Calu3 (cell line): ENCODE measurements at regions not wholly inside any gene's neighbourhood (a gene's known extent, or its start where the extent isn't known, plus 50 kb on each side); places are given as distances from the start of the nearest gene placed in this dataset.

Source experiments
- BruUV-seq: library from RNA; stranded (reverse); fragments of 400-500 nt; replicated peaks from 2 replicates; lab custom pipeline; 2021; lab: Mats Ljungman, UMichigan
- CTCF ChIA-PET: fragments of 300-600 bp; sonication (Branson Sonifier 250); formaldehyde crosslinking; loops from one replicate; lab custom pipeline; 2022; ENCODE audit warnings: antibody characterized with exemption; lab: Charles Lee
- DNase-seq: peaks from one replicate; pipeline ENCODE4 v3.0.0; 2022
- H3K27ac Mint-ChIP-seq: one replicate; pipeline ENCODE4 v1.8.0; 2022; ENCODE audit warnings: mixed read lengths; ENCODE audit not compliant: unreplicated experiment
- H3K27me3 Mint-ChIP-seq: one replicate; pipeline ENCODE4 v1.8.0; 2022; ENCODE audit warnings: mixed read lengths; ENCODE audit not compliant: unreplicated experiment
- H3K36me3 Mint-ChIP-seq: one replicate; pipeline ENCODE4 v1.8.0; 2022; ENCODE audit warnings: mild to moderate bottlenecking, moderate library complexity, mixed read lengths; ENCODE audit not compliant: insufficient read depth, unreplicated experiment
- H3K4me1 Mint-ChIP-seq: one replicate; pipeline ENCODE4 v1.8.0; 2022; ENCODE audit warnings: mild to moderate bottlenecking, low read depth, mixed read lengths; ENCODE audit not compliant: unreplicated experiment
- H3K4me3 Mint-ChIP-seq: one replicate; pipeline ENCODE4 v1.8.0; 2022; ENCODE audit warnings: mild to moderate bottlenecking, low read depth, moderate library complexity, mixed read lengths; ENCODE audit not compliant: unreplicated experiment
- H3K9me3 Mint-ChIP-seq: one replicate; pipeline ENCODE4 v1.8.0; 2022; ENCODE audit warnings: low read depth, mixed read lengths; ENCODE audit not compliant: unreplicated experiment
- intact Hi-C: fragments of 100-400 bp; cut with micrococcal nuclease; formaldehyde crosslinking; loops from one replicate; pipeline ENCODE4 v1.10.0; 2022; ENCODE audit not compliant: unreplicated experiment
- TF ChIP-seq, protein P1 (sequence below): fragments of 200-600 bp; IDR thresholded peaks from one replicate; pipeline ENCODE4 v1.8.0; 2022; ENCODE audit warnings: antibody characterized with exemption; ENCODE audit not compliant: unreplicated experiment

DNA sequence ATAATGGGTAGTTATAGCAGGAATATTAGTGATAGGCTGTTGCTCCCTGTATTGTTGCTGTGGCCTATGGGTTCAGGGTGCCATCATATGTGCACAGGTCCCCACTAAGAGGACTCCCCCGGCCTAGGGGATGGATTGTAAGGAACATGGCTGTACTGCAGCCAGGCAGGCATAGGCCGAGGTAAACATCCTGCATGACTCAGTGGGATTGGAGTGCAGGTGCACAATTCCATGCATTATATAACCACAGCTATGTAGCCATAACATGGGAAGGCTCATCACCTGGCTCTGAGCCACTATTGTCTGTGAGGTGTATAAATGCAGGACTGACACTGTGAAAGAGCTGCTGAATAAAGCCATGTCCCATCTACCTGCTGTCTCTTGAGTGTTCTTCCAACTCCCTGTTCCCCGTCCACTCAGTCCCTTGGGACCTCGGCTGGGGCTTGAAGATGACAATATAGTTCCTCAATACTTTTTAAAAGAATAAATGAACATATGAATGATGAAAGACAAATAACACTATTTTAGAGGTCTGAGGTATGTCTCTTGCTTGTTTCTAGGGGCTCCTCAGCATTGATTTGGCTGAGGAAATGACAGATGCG, 425.2 kb downstream of the IDS start:
- H3K27me3 Mint-ChIP-seq, result no peaks in the 10 kb centered on the region
- H3K4me3 Mint-ChIP-seq, result no peak overlapping the region
- CTCF ChIA-PET, result no interaction called here
- no TSS peak for BruUV-seq
- intact Hi-C loops, result no loop called here
- no peaks in the 10 kb centered on the region for H3K4me1 Mint-ChIP-seq
- no peak overlapping the region for H3K27ac Mint-ChIP-seq
- H3K9me3 Mint-ChIP-seq, result no peaks in the 10 kb centered on the region
- no peaks in the 10 kb centered on the region for H3K36me3 Mint-ChIP-seq
- TF ChIP-seq, protein P1, sequence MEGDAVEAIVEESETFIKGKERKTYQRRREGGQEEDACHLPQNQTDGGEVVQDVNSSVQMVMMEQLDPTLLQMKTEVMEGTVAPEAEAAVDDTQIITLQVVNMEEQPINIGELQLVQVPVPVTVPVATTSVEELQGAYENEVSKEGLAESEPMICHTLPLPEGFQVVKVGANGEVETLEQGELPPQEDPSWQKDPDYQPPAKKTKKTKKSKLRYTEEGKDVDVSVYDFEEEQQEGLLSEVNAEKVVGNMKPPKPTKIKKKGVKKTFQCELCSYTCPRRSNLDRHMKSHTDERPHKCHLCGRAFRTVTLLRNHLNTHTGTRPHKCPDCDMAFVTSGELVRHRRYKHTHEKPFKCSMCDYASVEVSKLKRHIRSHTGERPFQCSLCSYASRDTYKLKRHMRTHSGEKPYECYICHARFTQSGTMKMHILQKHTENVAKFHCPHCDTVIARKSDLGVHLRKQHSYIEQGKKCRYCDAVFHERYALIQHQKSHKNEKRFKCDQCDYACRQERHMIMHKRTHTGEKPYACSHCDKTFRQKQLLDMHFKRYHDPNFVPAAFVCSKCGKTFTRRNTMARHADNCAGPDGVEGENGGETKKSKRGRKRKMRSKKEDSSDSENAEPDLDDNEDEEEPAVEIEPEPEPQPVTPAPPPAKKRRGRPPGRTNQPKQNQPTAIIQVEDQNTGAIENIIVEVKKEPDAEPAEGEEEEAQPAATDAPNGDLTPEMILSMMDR, result no peak
- DNase-seq, result no peak

DNA sequence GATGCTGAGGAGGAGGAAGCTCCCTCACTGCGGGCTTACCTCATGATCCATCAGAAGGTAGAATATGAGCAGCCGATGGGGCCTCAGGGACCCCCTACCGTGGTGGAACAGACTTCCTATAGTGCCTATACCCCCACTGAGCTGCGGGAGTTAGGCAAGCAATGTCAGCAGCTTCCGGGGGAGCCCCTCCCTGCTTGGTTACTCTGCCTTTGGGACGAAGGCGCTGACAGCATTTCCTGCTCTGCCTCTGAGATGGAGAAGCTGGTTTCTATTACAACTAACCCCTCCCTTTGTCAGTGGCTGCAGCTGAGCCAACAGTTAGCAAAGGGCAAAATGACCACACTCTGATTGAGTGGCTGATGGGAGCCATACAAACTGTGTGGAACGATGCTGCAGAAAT, 430.7 kb downstream of the IDS start:
- Mint-ChIP-seq H3K9me3 (peaks cover 2% of the 10 kb centered on the region), H3K27ac (no peak overlapping the region), H3K4me3 (no peak overlapping the region), H3K27me3 (peaks cover under 1% of the 10 kb centered on the region), H3K4me1 (no peaks in the 10 kb centered on the region), H3K36me3 (no peaks in the 10 kb centered on the region)
- DNase-seq, result no peak
- CTCF ChIA-PET, result no interaction called here
- intact Hi-C loops, result no loop called here
- no TSS peak for BruUV-seq
- TF ChIP-seq, protein P1, result no peak

DNA sequence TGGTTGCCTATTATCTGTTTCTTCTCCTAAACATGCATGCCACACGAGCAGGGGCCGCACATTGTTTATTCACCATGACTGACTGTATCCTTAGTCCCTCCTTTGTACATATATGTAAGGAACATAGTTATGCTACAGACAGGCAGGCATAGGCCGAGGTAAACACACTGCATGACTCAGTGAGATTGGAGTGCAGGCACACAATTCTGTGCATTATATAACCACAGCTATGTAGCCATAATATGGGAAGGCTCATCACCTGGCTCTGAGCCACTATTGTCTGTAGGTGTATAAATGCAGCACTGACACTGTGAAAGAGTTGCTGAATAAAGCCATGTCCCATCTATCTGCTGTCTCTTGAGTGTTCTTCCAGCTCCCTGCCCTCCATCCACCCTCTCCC, 431.6 kb downstream of the IDS start:
- TF ChIP-seq, protein P1, result no peak
- Mint-ChIP-seq H3K27ac (no peak overlapping the region), H3K4me1 (no peaks in the 10 kb centered on the region), H3K36me3 (no peaks in the 10 kb centered on the region), H3K9me3 (peaks cover 2% of the 10 kb centered on the region), H3K27me3 (peaks cover 9% of the 10 kb centered on the region), H3K4me3 (no peak overlapping the region)
- no TSS peak for BruUV-seq
- CTCF ChIA-PET, result no interaction called here
- DNase-seq, result no peak
- intact Hi-C loops, result no loop called here

DNA sequence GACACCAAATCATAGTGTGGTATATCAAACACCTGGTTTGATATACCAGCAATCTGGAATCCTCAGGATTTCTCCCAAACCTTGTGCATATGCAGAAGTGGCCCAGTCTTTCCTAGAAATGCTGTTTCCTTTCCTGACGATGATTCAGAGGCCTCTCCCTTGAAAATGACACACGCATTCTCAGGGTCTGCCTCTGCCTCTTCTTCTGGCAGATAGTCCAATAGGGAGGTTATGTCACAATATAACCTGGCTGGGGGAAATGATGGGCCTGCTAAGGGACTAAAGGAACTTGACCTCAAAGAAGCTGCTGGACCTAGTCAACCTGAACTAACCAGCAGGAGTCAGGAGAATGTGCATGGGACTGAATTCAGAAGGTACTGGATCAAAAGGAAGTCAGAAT, 435.2 kb downstream of the IDS start:
- Mint-ChIP-seq H3K27ac (no peak overlapping the region), H3K4me1 (no peaks in the 10 kb centered on the region), H3K9me3 (peaks cover 2% of the 10 kb centered on the region), H3K27me3 (peaks cover 10% of the 10 kb centered on the region), H3K4me3 (no peak overlapping the region), H3K36me3 (no peaks in the 10 kb centered on the region)
- TF ChIP-seq, protein P1, result no peak
- BruUV-seq, result no TSS peak
- DNase-seq, result no peak
- intact Hi-C loops, result no loop called here
- CTCF ChIA-PET, result no interaction called here
